Activated T-helper 9 cell treated with anti-CD3 and anti-CD28 coated beads, Interleukin-2, amount 50 U/mL, for 16 hours (primary cell): ENCODE measurements at regions not wholly inside any gene's neighbourhood (a gene's known extent, or its start where the extent isn't known, plus 50 kb on each side); places are given as distances from the start of the nearest gene placed in this dataset.

Source experiments
- DNase-seq: peaks from one replicate; pipeline ENCODE4 v3.0.0-alpha.2; 2020; ENCODE audit warnings: low read depth

- DNase-seq, result no peak
Observed at GRCh38 chr2:71791501-71792135, 338.3 kb downstream of the DYSF start.

- no peak for DNase-seq
Observed at GRCh38 chr2:71791061-71791450, 337.7 kb downstream of the DYSF start.

DNA sequence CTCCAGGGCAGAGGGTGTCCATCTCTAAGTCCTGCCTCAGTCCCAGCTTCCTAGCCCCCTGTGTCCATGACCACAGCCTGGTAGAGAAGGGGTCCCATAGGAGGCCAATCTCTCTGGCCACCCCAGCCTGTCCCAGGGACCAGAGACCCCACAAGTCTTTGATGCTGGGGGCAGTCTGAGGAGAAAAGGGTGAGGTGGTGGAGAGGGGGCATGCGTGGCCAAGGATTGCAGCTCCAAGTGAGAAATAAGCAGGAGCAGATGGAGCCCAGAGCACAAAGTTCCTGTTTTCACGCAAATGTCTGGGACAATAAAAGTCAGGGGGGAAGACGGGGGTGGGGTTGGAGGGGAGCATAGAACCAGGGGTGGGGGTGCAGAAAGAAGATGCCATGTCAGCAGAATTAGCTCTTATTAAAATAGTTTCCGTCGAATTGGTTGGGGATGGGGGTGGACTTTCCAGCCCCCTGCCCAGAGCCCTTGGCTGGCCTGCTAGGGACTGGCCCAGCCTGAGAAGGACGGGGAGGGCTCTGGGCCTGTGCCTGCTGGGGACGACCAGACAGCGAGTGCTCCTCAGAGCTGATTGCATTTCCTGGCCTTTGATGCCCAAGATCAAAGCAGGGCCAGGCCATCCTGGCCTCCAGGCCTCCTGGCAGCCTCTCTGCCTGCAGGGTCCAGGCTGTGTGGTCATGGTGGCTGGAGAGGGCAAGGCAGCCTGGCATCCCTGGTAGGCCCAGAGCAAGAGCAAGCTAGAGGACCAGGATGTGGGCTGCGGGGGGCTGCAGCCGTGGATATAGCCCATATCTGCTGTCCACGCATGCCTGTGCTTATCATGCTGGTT, 337.1 kb downstream of the DYSF start:
- DNase-seq, result no peak

GRCh38 chr2:71789556-71790204, 336.3 kb downstream of the DYSF start:
- no peak for DNase-seq

GRCh38 chr2:71788601-71789240, 335.4 kb downstream of the DYSF start:
- DNase-seq, result no peak

GRCh38 chr2:71788186-71788525, 334.8 kb downstream of the DYSF start:
- no peak for DNase-seq

- no peak for DNase-seq
Observed at GRCh38 chr2:71787476-71788185, 334.3 kb downstream of the DYSF start.

- DNase-seq, result no peak
Observed at GRCh38 chr2:71787108-71787415, 333.7 kb downstream of the DYSF start.

GRCh38 chr2:71786291-71787107, 333.1 kb downstream of the DYSF start:
- no peak for DNase-seq

DNA sequence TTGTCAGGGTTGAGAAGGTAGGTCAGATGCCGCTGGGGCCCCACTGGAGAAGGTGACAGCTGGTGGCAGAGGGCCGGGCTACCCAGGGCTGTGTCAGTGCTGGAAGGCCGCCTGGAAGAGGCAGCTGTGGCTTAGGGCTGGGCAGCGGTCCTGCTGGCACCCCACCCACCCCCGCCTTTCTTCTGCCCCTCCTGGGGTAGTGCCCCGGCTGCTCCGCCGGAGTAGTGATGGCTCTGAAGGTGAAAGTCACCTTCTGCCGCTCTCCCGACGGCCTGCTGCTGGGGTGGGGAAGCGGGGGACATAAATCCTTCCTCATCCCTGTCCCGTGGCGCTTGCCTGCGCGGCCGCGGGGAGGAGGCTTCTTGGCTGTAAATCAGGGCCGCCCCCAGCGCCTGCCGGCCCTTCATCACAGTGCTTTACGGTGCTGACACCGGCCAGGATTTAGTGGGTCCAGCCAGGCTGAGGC, 332.2 kb downstream of the DYSF start:
- DNase-seq, result no peak

DNA sequence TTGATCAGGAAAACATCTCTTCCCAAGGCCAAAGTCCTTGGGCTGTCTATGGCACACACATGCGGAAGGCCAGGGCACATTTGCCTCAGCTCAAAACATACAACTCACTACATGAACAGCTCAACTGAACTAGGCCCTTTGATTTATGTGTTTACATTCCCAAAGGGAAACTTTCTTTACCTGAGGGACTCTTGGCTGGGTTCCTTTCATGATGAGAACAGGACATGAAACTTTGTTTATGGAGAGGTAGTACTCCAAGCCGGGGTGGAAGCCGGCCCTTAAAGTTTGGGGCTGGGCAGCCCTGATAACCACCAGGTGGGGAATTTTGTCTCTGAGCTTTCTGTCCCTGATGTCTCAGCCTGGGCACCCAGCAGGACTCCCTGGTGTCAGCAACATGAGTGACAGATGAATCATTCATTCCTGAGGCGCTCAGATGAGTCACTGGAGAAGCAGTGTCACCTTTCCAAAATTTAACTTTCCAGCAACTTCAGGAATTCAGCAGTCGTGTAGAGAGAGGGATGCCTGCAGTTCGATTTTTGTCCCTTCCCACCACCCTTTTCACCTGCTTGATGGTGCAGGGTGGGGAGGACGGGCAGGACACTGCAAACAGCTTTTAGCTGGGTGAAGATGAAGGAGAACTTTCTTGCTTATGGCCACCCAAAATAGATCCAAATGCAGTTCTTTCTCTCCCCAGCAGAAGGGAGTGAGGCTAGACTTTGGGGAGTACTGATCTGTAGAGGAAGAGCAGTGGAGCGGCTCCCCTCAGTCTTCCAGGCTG, 331.6 kb downstream of the DYSF start:
- DNase-seq, result no peak

GRCh38 chr2:71783815-71784214, 330.5 kb downstream of the DYSF start:
- no peak for DNase-seq

DNA sequence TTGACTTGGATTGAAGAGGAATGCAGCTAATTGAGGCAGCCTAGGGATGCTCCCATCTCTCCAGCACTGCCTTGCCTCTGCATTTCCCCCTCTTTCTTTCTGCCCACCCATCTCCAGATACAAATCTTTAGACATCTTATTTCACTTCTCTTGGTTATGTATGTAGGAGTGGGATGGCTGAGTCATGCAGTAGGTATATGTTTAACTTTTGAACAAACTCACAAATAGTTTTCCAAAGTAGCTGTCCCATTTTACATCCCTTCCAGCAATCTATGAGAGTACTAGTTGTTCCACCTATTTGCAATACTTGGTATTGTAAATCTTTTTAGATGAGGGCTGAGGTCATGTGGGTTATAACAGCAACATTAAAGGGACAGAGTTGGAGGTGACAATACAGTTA, 329.9 kb downstream of the DYSF start:
- no peak for DNase-seq

DNA sequence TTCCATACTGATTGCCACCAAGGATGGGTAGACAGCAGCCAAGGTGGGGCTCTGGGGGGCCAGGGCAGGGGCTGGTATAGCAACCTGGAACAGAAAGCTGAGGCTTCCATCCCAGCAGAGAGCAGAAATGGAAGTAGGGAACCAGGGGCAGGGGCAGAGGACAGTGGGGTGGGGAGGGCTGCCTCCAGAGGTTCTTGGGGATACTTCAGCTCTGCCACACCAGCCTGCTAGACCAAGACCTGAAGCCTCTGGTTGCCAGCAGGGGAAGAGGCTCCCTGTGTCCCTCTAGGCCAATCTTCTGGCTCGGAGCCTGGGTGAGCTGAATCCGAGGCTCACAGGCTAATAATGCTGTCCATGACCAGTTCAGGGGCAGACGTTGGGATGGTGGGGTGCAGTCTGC, 329.0 kb downstream of the DYSF start:
- DNase-seq, result no peak

DNA sequence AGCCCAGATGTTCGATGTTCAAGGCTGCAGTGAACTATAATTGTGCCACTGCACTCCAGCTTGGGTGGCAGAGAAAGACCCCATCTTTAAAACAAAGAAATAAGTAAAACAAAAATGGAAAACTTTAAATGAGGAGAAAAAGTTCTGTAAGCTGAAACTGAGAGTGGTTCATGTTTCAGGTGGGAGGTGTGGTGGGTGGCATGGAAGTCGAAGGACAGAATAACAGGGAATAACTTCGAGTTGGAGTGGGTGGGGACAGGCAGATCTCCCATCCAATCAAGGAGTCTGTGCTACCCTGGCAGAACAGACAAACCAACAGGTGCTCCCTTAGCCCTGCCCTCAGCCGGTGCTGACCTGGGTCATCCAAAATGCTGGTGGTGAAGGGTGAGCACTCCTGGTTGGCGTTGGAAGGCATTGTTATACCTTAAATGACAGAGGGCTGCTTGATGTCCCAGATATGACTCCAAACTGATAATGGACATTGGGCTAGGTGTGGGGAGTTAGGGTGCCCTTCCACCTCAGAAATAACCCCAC, 328.4 kb downstream of the DYSF start:
- DNase-seq, result no peak

DNA sequence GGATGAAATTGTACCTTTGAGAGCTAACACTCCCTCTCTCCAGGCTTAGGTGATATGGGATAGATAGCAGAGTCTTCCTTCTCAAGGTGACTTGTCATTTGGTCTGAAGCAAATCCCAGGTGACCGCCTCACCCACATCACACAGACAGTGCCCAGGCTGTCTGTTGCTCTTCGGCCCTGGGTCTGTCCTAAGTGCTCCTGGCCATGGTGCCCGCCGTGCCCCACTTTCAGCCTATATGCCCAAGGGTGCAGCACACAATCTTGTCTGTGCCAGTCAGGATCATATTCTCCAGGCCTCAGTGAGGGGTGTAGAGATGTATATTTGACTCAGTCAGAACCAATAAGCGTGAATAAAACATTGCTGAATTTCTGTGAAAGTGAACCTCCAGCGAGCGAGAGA, 326.8 kb downstream of the DYSF start:
- DNase-seq, result no peak

GRCh38 chr2:71779774-71780105, 326.4 kb downstream of the DYSF start:
- DNase-seq, result no peak

DNA sequence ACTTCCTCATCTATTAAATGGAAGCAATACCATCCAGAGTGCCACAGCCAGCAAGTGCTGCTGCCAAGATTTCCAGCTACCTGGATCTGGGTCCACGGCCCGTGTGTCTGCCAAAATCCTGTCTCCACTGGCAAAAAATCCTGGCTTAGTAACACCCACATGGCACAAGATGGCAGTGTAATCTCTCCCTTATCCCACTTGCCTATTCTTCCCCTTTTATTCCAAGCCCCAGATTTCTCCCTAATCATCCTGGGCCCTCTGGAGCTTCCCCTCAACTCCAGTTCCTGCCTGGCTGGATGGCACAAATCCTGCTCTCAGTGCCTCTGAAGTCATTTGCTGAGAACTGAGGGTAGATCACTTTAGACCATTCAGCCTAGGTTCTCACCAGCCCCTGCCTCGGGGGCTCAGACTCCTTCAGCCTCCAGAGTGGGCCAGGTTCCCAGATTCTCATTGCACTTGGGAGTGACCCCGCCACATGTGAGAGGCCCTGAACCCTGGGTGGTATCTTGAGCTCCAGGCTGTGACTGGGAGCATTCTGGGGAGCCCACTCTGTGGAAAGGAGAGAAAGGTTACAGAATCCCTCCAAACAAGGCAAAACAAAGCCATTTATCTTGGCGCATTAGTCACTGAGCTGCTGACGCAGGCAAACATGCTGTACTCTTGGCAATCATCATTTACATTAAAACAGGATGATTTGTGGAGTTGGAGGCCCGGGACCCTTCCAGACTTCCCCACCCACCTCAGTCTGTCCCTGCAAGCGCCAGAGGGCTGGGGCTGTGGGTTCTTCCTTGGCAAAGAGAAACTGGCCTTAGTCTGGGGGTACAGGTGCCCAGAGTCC, 325.8 kb downstream of the DYSF start:
- DNase-seq, result no peak

DNA sequence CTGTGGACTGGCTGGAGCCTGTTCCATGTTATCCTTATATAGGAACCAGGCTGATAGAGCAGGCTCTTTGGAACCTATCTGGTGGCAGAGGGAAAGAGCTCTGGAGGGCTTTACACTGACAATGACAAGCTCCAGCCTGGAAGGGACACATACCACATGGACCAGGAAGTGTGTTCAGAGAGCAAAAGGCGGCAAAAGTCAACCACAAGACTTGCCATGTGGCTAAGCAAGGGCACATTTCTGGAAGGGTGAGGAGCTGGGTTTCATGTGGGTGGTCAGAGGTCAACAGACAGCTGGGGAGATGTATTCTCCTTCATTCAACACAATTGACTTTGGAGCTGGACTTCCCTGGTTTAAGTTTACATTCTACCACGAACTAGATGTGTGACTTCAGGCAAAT, 325.2 kb downstream of the DYSF start:
- DNase-seq, result no peak

- DNase-seq, result no peak
Observed at GRCh38 chr2:71777946-71778345, 324.6 kb downstream of the DYSF start.
